Vagina (tissue), 2 donors: ENCODE measurements at regions not wholly inside any gene's neighbourhood (a gene's known extent, or its start where the extent isn't known, plus 50 kb on each side); places are given as distances from the start of the nearest gene placed in this dataset.

ENCODE experiments used
- CTCF ChIP-seq, 3 experiments: fragments of 450-650 bp in 2 of 3; fragments of 200-600 bp in 1 of 3; sonication (generic) in 1 of 3; IDR thresholded peaks; one replicate each; pipeline ENCODE4 v1.5.1; 2017 to 2019; ENCODE audit warnings: antibody characterized with exemption in 3 of 3, mild to moderate bottlenecking in 2 of 3, moderate library complexity in 2 of 3
- POLR2AphosphoS5 ChIP-seq, 2 donors: sonication (generic); formaldehyde crosslinking; IDR thresholded peaks; one replicate each; pipeline ENCODE4 v1.9.0; 2017; ENCODE audit warnings: antibody characterized with exemption in 2 of 2, mild to moderate bottlenecking in 2 of 2, low read depth in 1 of 2; ENCODE audit not compliant: insufficient read depth in 1 of 2

GRCh38 chr2:176781570-176782217, 430.9 kb upstream of the HNRNPA3 start:
- TF ChIP-seq CTCF (IDR thresholded peaks at IDR 0.05), result no peak
- TF ChIP-seq POLR2AphosphoS5 (IDR thresholded peaks at IDR 0.05; ENCODE audit: insufficient read depth in 1 of 2, low read depth in 1 of 2), result no peak
